Non-pigmented ciliary epithelial cell (primary cell): ENCODE measurements at regions not wholly inside any gene's neighbourhood (a gene's known extent, or its start where the extent isn't known, plus 50 kb on each side); places are given as distances from the start of the nearest gene placed in this dataset.
"Not testable (repeated sequence)": the region's sequence is repeated elsewhere in the genome, so short reads cannot be mapped to it uniquely, and the experiment has no call there.

Experiments
- DNase-seq: peaks from one replicate; pipeline ENCODE4 v3.0.0-alpha.2; 2010; ENCODE audit warnings: low read depth

- DNase-seq = no peak
Observed at GRCh38 chr2:13694673-13695072, 937.8 kb upstream of the LRATD1 start.

- no peak for DNase-seq
Observed at GRCh38 chr2:13696601-13697000, 935.9 kb upstream of the LRATD1 start.

- no peak for DNase-seq
Observed at GRCh38 chr2:13698847-13699246, 933.7 kb upstream of the LRATD1 start.

- not testable (repeated sequence) for DNase-seq
Observed at GRCh38 chr2:13699939-13700338, 932.6 kb upstream of the LRATD1 start.

- no peak for DNase-seq
Observed at GRCh38 chr2:13711154-13711553, 921.4 kb upstream of the LRATD1 start.

- DNase-seq = no peak
Observed at GRCh38 chr2:13714466-13714865, 918.1 kb upstream of the LRATD1 start.

GRCh38 chr2:13725945-13726344, 906.6 kb upstream of the LRATD1 start:
- DNase-seq = no peak

GRCh38 chr2:13745330-13745729, 887.2 kb upstream of the LRATD1 start:
- no peak for DNase-seq

- no peak for DNase-seq
Observed at GRCh38 chr2:13751955-13752354, 880.6 kb upstream of the LRATD1 start.

- no peak for DNase-seq
Observed at GRCh38 chr2:13758412-13758811, 874.1 kb upstream of the LRATD1 start.

- DNase-seq = no peak
Observed at GRCh38 chr2:13768274-13768673, 864.2 kb upstream of the LRATD1 start.

GRCh38 chr2:13770279-13770678, 862.2 kb upstream of the LRATD1 start:
- DNase-seq = no peak

- DNase-seq = no peak
Observed at GRCh38 chr2:13779996-13780395, 852.5 kb upstream of the LRATD1 start.

GRCh38 chr2:13791019-13791547, 841.4 kb upstream of the LRATD1 start:
- no peak for DNase-seq

GRCh38 chr2:13806539-13806938, 826.0 kb upstream of the LRATD1 start:
- no peak for DNase-seq

- no peak for DNase-seq
Observed at GRCh38 chr2:13813236-13813635, 819.3 kb upstream of the LRATD1 start.

GRCh38 chr2:13818002-13818401, 814.5 kb upstream of the LRATD1 start:
- no peak for DNase-seq

- DNase-seq = no peak
Observed at GRCh38 chr2:13819896-13820295, 812.6 kb upstream of the LRATD1 start.

GRCh38 chr2:13821255-13821880, 811.1 kb upstream of the LRATD1 start:
- peak; percentile 74 for DNase-seq

GRCh38 chr2:13822365-13822764, 810.2 kb upstream of the LRATD1 start:
- DNase-seq = no peak

- no peak for DNase-seq
Observed at GRCh38 chr2:13826314-13826853, 806.1 kb upstream of the LRATD1 start.

GRCh38 chr2:13858626-13859025, 773.9 kb upstream of the LRATD1 start:
- no peak for DNase-seq

- not testable (repeated sequence) for DNase-seq
Observed at GRCh38 chr2:13868275-13868674, 764.2 kb upstream of the LRATD1 start.

GRCh38 chr2:13876491-13877037, 756.0 kb upstream of the LRATD1 start:
- DNase-seq = no peak
